ENCODE measurements at regions not wholly inside any gene's neighbourhood (a gene's known extent, or its start where the extent isn't known, plus 50 kb on each side); places are given as distances from the start of the nearest gene placed in this dataset.

- no peak overlapping the region for H3K4me3 ChIP-seq (replicated peaks in 1 of 3; ENCODE audit: insufficient read depth in 1 of 3, low read depth in 1 of 3, low read length in 3 of 3)
- POLR2A ChIA-PET = no interaction called here
- CTCF ChIA-PET = no interaction called here
- no peaks in the 10 kb centered on the region for H3K27me3 ChIP-seq (ENCODE audit: control insufficient read depth in 2 of 2, insufficient read depth in 2 of 2, low read length in 2 of 2)
- dilution Hi-C loops (cut with MboI; ENCODE audit: extremely low pct_ligation_motif_present, low sequenced_read_pairs) = no loop called here
- no TSS peak for BruUV-seq (replicated peaks)
- intact Hi-C loops (cut with micrococcal nuclease) = no loop called here
- H3K9ac ChIP-seq (replicated peaks; ENCODE audit: extremely low read depth, insufficient read depth, low read length) = no peak overlapping the region
- no peak for TF ChIP-seq CTCF (IDR thresholded peaks at IDR 0.05; ENCODE audit: extremely low read depth in 1 of 2, insufficient read depth in 1 of 2, low read depth in 1 of 2, low read length in 2 of 2)
- no peak for TF ChIP-seq FOS (IDR thresholded peaks at IDR 0.05; ENCODE audit: borderline replicate concordance, insufficient read depth, low read length)
- TF ChIP-seq JUN (IDR thresholded peaks at IDR 0.05; ENCODE audit: borderline replicate concordance, insufficient read depth, insufficient read length, low read depth) = no peak
- TF ChIP-seq POLR2AphosphoS5 (IDR thresholded peaks at IDR 0.05; ENCODE audit: insufficient read depth, low read depth, low read length) = no peak
- TF ChIP-seq EZH2 (IDR thresholded peaks at IDR 0.05; ENCODE audit: borderline replicate concordance, low read depth, low read length, severe bottlenecking) = no peak
- TF ChIP-seq GATA2 (IDR thresholded peaks at IDR 0.05; ENCODE audit: insufficient read depth, insufficient read length, low read depth, low read length) = no peak
- TF ChIP-seq, protein P1, sequence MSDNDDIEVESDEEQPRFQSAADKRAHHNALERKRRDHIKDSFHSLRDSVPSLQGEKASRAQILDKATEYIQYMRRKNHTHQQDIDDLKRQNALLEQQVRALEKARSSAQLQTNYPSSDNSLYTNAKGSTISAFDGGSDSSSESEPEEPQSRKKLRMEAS (IDR thresholded peaks at IDR 0.05; ENCODE audit: insufficient read depth, insufficient read length) = no peak
- TF ChIP-seq MYC (IDR thresholded peaks at IDR 0.05; ENCODE audit: low read depth, low read length) = no peak
- no peak for TF ChIP-seq POLR2A (IDR thresholded peaks at IDR 0.05; ENCODE audit: low read depth, low read length)
- H3K36me3 ChIP-seq (ENCODE audit: control insufficient read depth in 2 of 2, extremely low read depth in 1 of 2, insufficient read depth in 2 of 2, low read length in 2 of 2) = no peaks in the 10 kb centered on the region
- H3K9me1 ChIP-seq (replicated peaks; ENCODE audit: control insufficient read depth, extremely low read depth, insufficient read depth, low read length) = no peaks in the 10 kb centered on the region
- H3K27ac ChIP-seq (ENCODE audit: insufficient read depth, low read depth, low read length) = no peak overlapping the region
- DNase-seq (ENCODE audit: low read depth, low spot score) (no peak), FAIRE-seq (no peak)
- no peaks in the 10 kb centered on the region for H3K4me1 ChIP-seq (ENCODE audit: control insufficient read depth, extremely low read depth, insufficient read depth, low read length)
- no peak overlapping the region for H3K4me2 ChIP-seq (ENCODE audit: insufficient read depth, low read length)
- H2AFZ ChIP-seq (ENCODE audit: low read depth, low read length) = no peak overlapping the region
- no peaks in the 10 kb centered on the region for H3K79me2 ChIP-seq (ENCODE audit: control insufficient read depth, insufficient read depth, low read length)
- H3K9me3 ChIP-seq (replicated peaks; ENCODE audit: control insufficient read depth, insufficient read depth, low read length) = peaks cover 4% of the 10 kb centered on the region
- no peaks in the 10 kb centered on the region for H4K20me1 ChIP-seq (replicated peaks; ENCODE audit: control insufficient read depth, extremely low read depth, insufficient read depth, low read length)
These were observed 478.1 kb downstream of the VRK1 start for GRCh38 chr14:97275276-97275675.
